Progenitor cell of endocrine pancreas (in vitro differentiated cells): ENCODE measurements at regions not wholly inside any gene's neighbourhood (a gene's known extent, or its start where the extent isn't known, plus 50 kb on each side); places are given as distances from the start of the nearest gene placed in this dataset.

ENCODE experiments used
- DNase-seq: peaks from one replicate; pipeline ENCODE4 v3.0.0; 2021; ENCODE audit warnings: low spot score; ENCODE audit not compliant: unreplicated experiment
- H3K27ac Mint-ChIP-seq: 2 replicates; pipeline ENCODE4 v1.8.0; 2021; ENCODE audit warnings: mild to moderate bottlenecking, moderate library complexity, mixed read lengths
- H3K27me3 Mint-ChIP-seq: 2 replicates; pipeline ENCODE4 v1.8.0; 2021; ENCODE audit warnings: mixed read lengths
- H3K36me3 Mint-ChIP-seq: 2 replicates; pipeline ENCODE4 v1.8.0; 2022; ENCODE audit warnings: mixed read lengths; ENCODE audit not compliant: insufficient read depth
- H3K4me1 Mint-ChIP-seq: 2 replicates; pipeline ENCODE4 v1.8.0; 2021; ENCODE audit warnings: low read depth, mixed read lengths
- H3K4me3 Mint-ChIP-seq: 2 replicates; pipeline ENCODE4 v1.8.0; 2021; ENCODE audit warnings: low read depth, mild to moderate bottlenecking, moderate library complexity, mixed read lengths
- H3K9me3 Mint-ChIP-seq: 2 replicates; pipeline ENCODE4 v1.8.0; 2021; ENCODE audit warnings: low read depth, mixed read lengths
- TF ChIP-seq, protein P1 (sequence below): fragments of 200-600 bp; sonication (generic); IDR thresholded peaks from one replicate; pipeline ENCODE4 v1.5.0; 2021; ENCODE audit warnings: antibody characterized with exemption, mild to moderate bottlenecking; ENCODE audit not compliant: unreplicated experiment

DNA sequence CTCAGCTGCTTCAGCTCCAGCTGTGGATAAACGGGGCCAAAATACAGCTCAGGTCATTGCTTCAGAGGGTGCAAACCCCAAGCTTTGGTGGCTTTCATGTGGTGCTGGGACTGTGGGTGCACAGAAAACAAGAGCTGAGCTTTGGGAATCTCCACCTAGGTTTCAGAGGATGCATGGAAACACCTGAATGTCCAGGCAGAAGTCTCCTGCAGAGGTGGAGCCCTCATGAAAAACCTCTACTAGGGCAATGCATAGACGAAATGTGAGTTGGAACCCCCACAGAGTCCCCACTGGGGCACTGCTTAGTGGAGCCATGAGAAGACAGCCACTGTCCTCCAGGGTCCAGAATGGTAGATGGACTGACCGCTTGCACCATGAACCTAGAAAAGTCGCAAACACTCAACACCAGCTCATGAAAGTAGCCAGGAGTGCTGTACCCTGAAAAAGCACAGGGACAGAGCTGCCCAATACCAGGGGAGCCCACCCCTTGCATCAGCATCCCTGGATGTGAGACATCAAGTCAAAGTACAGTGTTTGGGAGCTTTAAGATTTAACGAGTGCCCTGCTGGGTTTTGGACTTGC lies 147.9 kb upstream of the SOX11 start:
- peaks cover 28% of the 10 kb centered on the region for H3K4me1 Mint-ChIP-seq
- no peak overlapping the region for H3K27ac Mint-ChIP-seq
- no peaks in the 10 kb centered on the region for H3K27me3 Mint-ChIP-seq
- H3K36me3 Mint-ChIP-seq = peaks cover 12% of the 10 kb centered on the region
- peaks cover 22% of the 10 kb centered on the region for H3K9me3 Mint-ChIP-seq
- DNase-seq = no peak
- no peak overlapping the region for H3K4me3 Mint-ChIP-seq
- TF ChIP-seq, protein P1, sequence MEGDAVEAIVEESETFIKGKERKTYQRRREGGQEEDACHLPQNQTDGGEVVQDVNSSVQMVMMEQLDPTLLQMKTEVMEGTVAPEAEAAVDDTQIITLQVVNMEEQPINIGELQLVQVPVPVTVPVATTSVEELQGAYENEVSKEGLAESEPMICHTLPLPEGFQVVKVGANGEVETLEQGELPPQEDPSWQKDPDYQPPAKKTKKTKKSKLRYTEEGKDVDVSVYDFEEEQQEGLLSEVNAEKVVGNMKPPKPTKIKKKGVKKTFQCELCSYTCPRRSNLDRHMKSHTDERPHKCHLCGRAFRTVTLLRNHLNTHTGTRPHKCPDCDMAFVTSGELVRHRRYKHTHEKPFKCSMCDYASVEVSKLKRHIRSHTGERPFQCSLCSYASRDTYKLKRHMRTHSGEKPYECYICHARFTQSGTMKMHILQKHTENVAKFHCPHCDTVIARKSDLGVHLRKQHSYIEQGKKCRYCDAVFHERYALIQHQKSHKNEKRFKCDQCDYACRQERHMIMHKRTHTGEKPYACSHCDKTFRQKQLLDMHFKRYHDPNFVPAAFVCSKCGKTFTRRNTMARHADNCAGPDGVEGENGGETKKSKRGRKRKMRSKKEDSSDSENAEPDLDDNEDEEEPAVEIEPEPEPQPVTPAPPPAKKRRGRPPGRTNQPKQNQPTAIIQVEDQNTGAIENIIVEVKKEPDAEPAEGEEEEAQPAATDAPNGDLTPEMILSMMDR = no peak

- no peak for DNase-seq
- TF ChIP-seq, protein P1 = no peak
- peaks cover 22% of the 10 kb centered on the region for H3K9me3 Mint-ChIP-seq
- H3K4me3 Mint-ChIP-seq = no peak overlapping the region
- H3K27ac Mint-ChIP-seq = no peak overlapping the region
- no peaks in the 10 kb centered on the region for H3K27me3 Mint-ChIP-seq
- peaks cover 12% of the 10 kb centered on the region for H3K36me3 Mint-ChIP-seq
- H3K4me1 Mint-ChIP-seq = peaks cover 17% of the 10 kb centered on the region
These were observed 146.0 kb upstream of the SOX11 start for GRCh38 chr2:5546181-5546580.

- Mint-ChIP-seq H3K4me3 (no peak overlapping the region), H3K9me3 (peaks cover 12% of the 10 kb centered on the region), H3K4me1 (peaks cover 16% of the 10 kb centered on the region), H3K36me3 (peaks cover 4% of the 10 kb centered on the region), H3K27me3 (no peaks in the 10 kb centered on the region), H3K27ac (peak overlapping the region; percentile 98)
- TF ChIP-seq, protein P1 = no peak
- DNase-seq = no peak
These were observed 143.0 kb upstream of the SOX11 start for GRCh38 chr2:5548991-5549715.

GRCh38 chr2:5549771-5550170 lies 142.4 kb upstream of the SOX11 start:
- Mint-ChIP-seq H3K9me3 (peaks cover 10% of the 10 kb centered on the region), H3K27ac (no peak overlapping the region), H3K4me3 (no peak overlapping the region), H3K4me1 (peaks cover 16% of the 10 kb centered on the region), H3K27me3 (no peaks in the 10 kb centered on the region), H3K36me3 (peaks cover 4% of the 10 kb centered on the region)
- no peak for DNase-seq
- TF ChIP-seq, protein P1 = no peak

DNA sequence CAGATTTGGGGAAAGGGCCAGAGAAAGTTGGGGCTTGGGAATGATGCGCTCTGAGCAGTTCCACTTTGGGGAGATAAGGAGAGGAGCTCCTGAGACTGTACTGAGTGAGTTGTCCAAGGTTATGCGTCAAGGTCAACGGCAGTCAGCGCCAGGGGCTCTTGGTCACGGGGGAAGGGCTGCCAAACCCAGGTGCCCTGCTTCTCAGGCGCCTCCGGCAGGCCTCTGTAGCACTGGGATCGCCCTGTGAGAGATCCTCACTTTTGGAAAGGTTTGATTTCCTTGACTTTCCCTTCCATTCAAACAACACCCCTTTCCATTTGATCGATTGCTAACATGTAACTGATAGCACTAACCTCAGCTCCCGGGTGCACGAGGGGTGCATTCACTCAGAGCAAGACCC lies 136.5 kb upstream of the SOX11 start:
- H3K27me3 Mint-ChIP-seq = no peaks in the 10 kb centered on the region
- no peak for DNase-seq
- H3K36me3 Mint-ChIP-seq = no peaks in the 10 kb centered on the region
- TF ChIP-seq, protein P1 = no peak
- H3K27ac Mint-ChIP-seq = no peak overlapping the region
- no peaks in the 10 kb centered on the region for H3K4me1 Mint-ChIP-seq
- no peak overlapping the region for H3K4me3 Mint-ChIP-seq
- H3K9me3 Mint-ChIP-seq = peaks cover 14% of the 10 kb centered on the region
